ENCODE measurements at regions not wholly inside any gene's neighbourhood (a gene's known extent, or its start where the extent isn't known, plus 50 kb on each side); places are given as distances from the start of the nearest gene placed in this dataset.
"Not testable (repeated sequence)": the region's sequence is repeated elsewhere in the genome, so short reads cannot be mapped to it uniquely, and the experiment has no call there.

DNA sequence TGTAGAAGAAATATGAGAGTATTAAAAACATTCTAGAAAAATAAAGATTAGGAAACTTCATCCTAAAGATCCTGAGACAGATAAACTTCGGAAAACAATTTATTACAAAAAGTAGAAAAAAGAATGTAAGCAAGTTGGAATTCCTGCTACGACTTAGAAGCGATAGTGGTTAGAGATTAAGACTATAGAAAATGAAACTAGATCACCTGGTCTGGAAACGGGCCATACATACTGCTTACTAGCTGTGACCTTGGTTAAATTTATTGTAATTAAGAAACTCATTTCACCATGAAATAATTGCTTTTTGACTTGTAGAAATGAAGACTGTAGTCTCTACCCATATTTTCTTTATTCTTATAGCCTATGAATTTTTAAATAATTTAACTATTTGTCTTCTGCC is 614.1 kb downstream of the SLC16A7 start:
- no peak for DNase-seq (ENCODE audit: insufficient read length, low spot score)
- no peak for FAIRE-seq
- no peak for TF ChIP-seq TAF1 (IDR thresholded peaks at IDR 0.05; ENCODE audit: low read depth, low read length)
- no peak for TF ChIP-seq POU2F2 (IDR thresholded peaks at IDR 0.05; ENCODE audit: low read depth, low read length)

DNA sequence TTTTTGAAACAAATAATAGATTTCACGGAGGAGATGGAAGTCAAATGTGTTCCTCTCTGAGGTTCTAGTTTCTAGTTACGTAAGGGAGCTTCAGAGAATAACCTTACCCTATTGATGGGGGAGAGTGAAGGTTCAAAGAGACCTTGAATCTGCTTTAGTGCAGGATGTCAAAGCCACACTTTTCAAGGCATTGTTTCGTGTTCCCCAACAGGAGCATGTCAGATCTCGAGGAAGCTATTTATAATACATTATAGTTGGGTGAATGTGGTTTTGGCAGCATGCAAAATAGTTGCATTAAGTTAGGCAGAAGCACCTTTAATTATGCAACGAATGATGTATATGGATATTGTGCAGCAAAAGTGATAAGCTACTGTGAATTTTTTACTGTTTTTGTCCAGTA is 614.9 kb downstream of the SLC16A7 start:
- DNase-seq (ENCODE audit: insufficient read length, low spot score) (no peak), FAIRE-seq (no peak)
- TF ChIP-seq SPI1 (IDR thresholded peaks at IDR 0.05; ENCODE audit: low read depth, low read length) = no peak
- no peak for TF ChIP-seq POLR2AphosphoS5 (IDR thresholded peaks at IDR 0.05; ENCODE audit: low read depth, low read length)
- TF ChIP-seq POU2F2 (IDR thresholded peaks at IDR 0.05; ENCODE audit: low read depth, low read length) = no peak
- no peak for TF ChIP-seq POLR2A (IDR thresholded peaks at IDR 0.05; ENCODE audit: low read depth, low read length)
- TF ChIP-seq TAF1 (IDR thresholded peaks at IDR 0.05; ENCODE audit: low read depth, low read length) = no peak
- no peak for TF ChIP-seq PAX5 (IDR thresholded peaks at IDR 0.05; ENCODE audit: insufficient read depth, low read length, severe bottlenecking)

DNA sequence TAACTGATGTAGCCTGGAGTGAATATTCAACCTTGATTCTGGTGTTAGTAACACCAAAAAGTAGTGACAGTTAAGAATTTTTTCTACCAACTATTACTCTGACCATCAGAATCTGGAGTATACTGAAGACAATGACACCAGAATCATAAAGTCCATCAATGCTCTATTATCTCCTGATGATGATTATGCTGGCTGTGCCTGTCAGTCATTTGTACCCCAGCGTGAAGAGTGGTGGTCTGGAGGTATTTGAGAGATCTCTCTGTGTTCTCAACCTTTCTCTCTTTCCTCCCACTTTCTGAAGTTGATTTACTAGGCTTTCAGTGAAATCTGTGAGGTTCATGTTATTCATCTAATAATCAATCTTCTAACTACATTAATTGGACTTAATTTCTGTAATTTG is 615.4 kb downstream of the SLC16A7 start:
- DNase-seq (ENCODE audit: insufficient read length, low spot score) = no peak
- TF ChIP-seq PAX5 (IDR thresholded peaks at IDR 0.05; ENCODE audit: insufficient read depth, low read length, severe bottlenecking) (no peak), SPI1 (IDR thresholded peaks at IDR 0.05; ENCODE audit: low read depth, low read length) (no peak), POU2F2 (IDR thresholded peaks at IDR 0.05; ENCODE audit: low read depth, low read length) (no peak), POLR2A (IDR thresholded peaks at IDR 0.05; ENCODE audit: low read depth, low read length) (no peak), TAF1 (IDR thresholded peaks at IDR 0.05; ENCODE audit: low read depth, low read length) (no peak), POLR2AphosphoS5 (IDR thresholded peaks at IDR 0.05; ENCODE audit: low read depth, low read length) (no peak)
- FAIRE-seq = no peak

- TF ChIP-seq POLR2AphosphoS5 (IDR thresholded peaks at IDR 0.05; ENCODE audit: low read depth, low read length) (no peak), TAF1 (IDR thresholded peaks at IDR 0.05; ENCODE audit: low read depth, low read length) (no peak), SPI1 (IDR thresholded peaks at IDR 0.05; ENCODE audit: low read depth, low read length) (no peak), POLR2A (IDR thresholded peaks at IDR 0.05; ENCODE audit: low read depth, low read length) (no peak), PAX5 (IDR thresholded peaks at IDR 0.05; ENCODE audit: insufficient read depth, low read length, severe bottlenecking) (no peak), POU2F2 (IDR thresholded peaks at IDR 0.05; ENCODE audit: low read depth, low read length) (no peak)
- DNase-seq (ENCODE audit: insufficient read length, low spot score) = no peak
- FAIRE-seq = no peak
These were observed 616.6 kb downstream of the SLC16A7 start for GRCh38 chr12:60212159-60213000.

- FAIRE-seq; DNase-seq (ENCODE audit: insufficient read length, low spot score): not testable (repeated sequence)
These were observed 617.4 kb downstream of the SLC16A7 start for GRCh38 chr12:60213272-60213671.

- TF ChIP-seq POU2F2 (IDR thresholded peaks at IDR 0.05; ENCODE audit: low read depth, low read length) = no peak
- no peak for TF ChIP-seq PAX5 (IDR thresholded peaks at IDR 0.05; ENCODE audit: insufficient read depth, low read length, severe bottlenecking)
- no peak for TF ChIP-seq TAF1 (IDR thresholded peaks at IDR 0.05; ENCODE audit: low read depth, low read length)
- no peak for TF ChIP-seq SPI1 (IDR thresholded peaks at IDR 0.05; ENCODE audit: low read depth, low read length)
- TF ChIP-seq POLR2A (IDR thresholded peaks at IDR 0.05; ENCODE audit: low read depth, low read length) = no peak
- TF ChIP-seq POLR2AphosphoS5 (IDR thresholded peaks at IDR 0.05; ENCODE audit: low read depth, low read length) = no peak
- FAIRE-seq = no peak
These were observed 620.4 kb downstream of the SLC16A7 start for GRCh38 chr12:60216226-60216625.

GRCh38 chr12:60223242-60223641 is 627.4 kb downstream of the SLC16A7 start:
- DNase-seq (ENCODE audit: insufficient read length, low spot score) (no peak), FAIRE-seq (no peak)
- no peak for TF ChIP-seq PAX5 (IDR thresholded peaks at IDR 0.05; ENCODE audit: insufficient read depth, low read length, severe bottlenecking)
- no peak for TF ChIP-seq POLR2AphosphoS5 (IDR thresholded peaks at IDR 0.05; ENCODE audit: low read depth, low read length)
- no peak for TF ChIP-seq TAF1 (IDR thresholded peaks at IDR 0.05; ENCODE audit: low read depth, low read length)
- no peak for TF ChIP-seq POU2F2 (IDR thresholded peaks at IDR 0.05; ENCODE audit: low read depth, low read length)
- TF ChIP-seq SPI1 (IDR thresholded peaks at IDR 0.05; ENCODE audit: low read depth, low read length) = no peak
- no peak for TF ChIP-seq POLR2A (IDR thresholded peaks at IDR 0.05; ENCODE audit: low read depth, low read length)

More at GRCh38 chr12:60216226-60216625, 620.4 kb downstream of the SLC16A7 start:
- no peak for DNase-seq (ENCODE audit: insufficient read length, low spot score)

DNA sequence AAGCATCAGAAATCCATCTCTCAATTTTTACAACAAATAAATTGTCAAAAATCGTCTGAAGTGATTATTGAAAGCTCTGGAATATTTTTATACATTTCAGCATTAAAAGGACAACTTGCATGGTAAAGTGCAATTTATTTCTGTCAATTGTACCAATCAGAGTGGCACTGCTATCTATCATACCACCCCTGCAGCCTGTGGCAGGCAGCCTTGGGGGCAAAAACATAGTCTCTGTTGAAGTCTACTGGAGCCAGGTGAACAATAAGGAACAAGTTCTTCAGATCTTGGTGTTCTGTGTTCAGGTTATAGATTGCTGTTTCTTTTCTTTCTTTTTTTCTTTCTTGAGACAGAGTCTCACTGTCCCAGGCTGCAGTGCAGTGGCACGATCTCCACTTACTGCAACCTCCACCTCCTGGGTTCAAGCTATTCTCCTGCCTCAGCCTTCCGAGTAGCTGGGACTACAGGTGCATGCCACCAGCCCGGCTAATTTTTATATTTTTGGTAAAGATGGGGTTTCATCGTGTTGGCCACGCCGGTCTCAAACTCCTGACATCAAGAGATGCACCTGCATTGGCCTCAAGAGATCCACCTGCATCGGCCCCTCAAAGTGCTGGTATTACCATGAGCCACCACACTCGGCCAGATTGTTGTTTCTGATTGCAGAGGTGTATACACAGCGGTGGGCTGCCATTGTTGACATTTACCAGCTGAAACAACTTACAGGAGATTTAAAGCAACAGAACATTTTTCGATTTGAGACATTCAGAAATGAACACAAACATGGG is 629.6 kb downstream of the SLC16A7 start:
- FAIRE-seq (no peak), DNase-seq (ENCODE audit: insufficient read length, low spot score) (no peak)
- TF ChIP-seq PAX5 (IDR thresholded peaks at IDR 0.05; ENCODE audit: insufficient read depth, low read length, severe bottlenecking) (no peak), TAF1 (IDR thresholded peaks at IDR 0.05; ENCODE audit: low read depth, low read length) (no peak), POU2F2 (IDR thresholded peaks at IDR 0.05; ENCODE audit: low read depth, low read length) (no peak), POLR2AphosphoS5 (IDR thresholded peaks at IDR 0.05; ENCODE audit: low read depth, low read length) (no peak), SPI1 (IDR thresholded peaks at IDR 0.05; ENCODE audit: low read depth, low read length) (no peak)

DNA sequence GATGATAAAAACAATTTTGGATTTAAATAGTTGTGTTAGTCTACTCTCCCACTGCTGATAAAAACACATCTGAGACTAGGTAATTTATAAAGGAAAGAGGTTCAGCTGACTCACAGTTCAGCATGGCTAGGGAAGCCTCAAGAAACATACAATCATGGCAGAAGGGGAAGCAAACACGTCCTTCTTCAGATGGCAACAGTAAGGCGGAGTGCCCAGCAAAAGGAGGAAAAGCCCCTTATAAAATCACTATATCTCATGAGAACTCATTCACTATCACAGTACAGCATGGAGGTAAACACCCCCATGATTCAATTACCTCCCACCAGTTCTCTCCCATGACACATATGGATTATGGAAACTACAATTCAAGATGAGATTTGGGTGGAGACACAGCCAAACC is 632.1 kb downstream of the SLC16A7 start:
- DNase-seq (ENCODE audit: insufficient read length, low spot score) (no peak), FAIRE-seq (no peak)
- TF ChIP-seq POU2F2 (IDR thresholded peaks at IDR 0.05; ENCODE audit: low read depth, low read length) (no peak), PAX5 (IDR thresholded peaks at IDR 0.05; ENCODE audit: insufficient read depth, low read length, severe bottlenecking) (no peak), SPI1 (IDR thresholded peaks at IDR 0.05; ENCODE audit: low read depth, low read length) (no peak), POLR2AphosphoS5 (IDR thresholded peaks at IDR 0.05; ENCODE audit: low read depth, low read length) (no peak), POLR2A (IDR thresholded peaks at IDR 0.05; ENCODE audit: low read depth, low read length) (no peak), TAF1 (IDR thresholded peaks at IDR 0.05; ENCODE audit: low read depth, low read length) (no peak)
